ENCODE measurements at regions not wholly inside any gene's neighbourhood (a gene's known extent, or its start where the extent isn't known, plus 50 kb on each side); places are given as distances from the start of the nearest gene placed in this dataset.

- DNase-seq (ENCODE audit: low spot score), result no peak
- WGBS, result 67% methylated on average over 6 of the region's 6 CpGs
- no peaks in the 10 kb centered on the region for H3K36me3 ChIP-seq (ENCODE audit: control insufficient read depth in 4 of 4, insufficient read depth in 3 of 4, low read depth in 1 of 4, low read length in 3 of 4)
Measured at GRCh38 chr20:24305371-24305770, 164.1 kb upstream of the SYNDIG1 start.

More at GRCh38 chr20:24305371-24305770, 164.1 kb upstream of the SYNDIG1 start:
- no peak for TF ChIP-seq EGR1 (IDR thresholded peaks at IDR 0.05; ENCODE audit: low read depth in 2 of 2)
- no peak for TF ChIP-seq MAX (IDR thresholded peaks at IDR 0.05)
- TF ChIP-seq HNF4A (conservative IDR thresholded peaks at IDR 0.05), result no peak
- no peak for TF ChIP-seq ZBTB33 (IDR thresholded peaks at IDR 0.05)
- no peak for TF ChIP-seq FOXA1 (IDR thresholded peaks at IDR 0.05)
- no peak for TF ChIP-seq FOXA2 (IDR thresholded peaks at IDR 0.05)
- TF ChIP-seq GABPA (IDR thresholded peaks at IDR 0.05 in 1 of 2, conservative IDR thresholded peaks at IDR 0.05 in 1 of 2), result no peak
- TF ChIP-seq RAD21 (IDR thresholded peaks at IDR 0.05), result no peak
- no peak for TF ChIP-seq ATF3 (IDR thresholded peaks at IDR 0.05)
- no peak for TF ChIP-seq REST (IDR thresholded peaks at IDR 0.05)
- TF ChIP-seq HNF4G (IDR thresholded peaks at IDR 0.05), result no peak
- TF ChIP-seq RXRA (IDR thresholded peaks at IDR 0.05), result no peak
- no peak for TF ChIP-seq SP1 (IDR thresholded peaks at IDR 0.05)
- TF ChIP-seq CTCF (IDR thresholded peaks at IDR 0.05; ENCODE audit: low read depth, low read length, missing input control), result no peak
- TF ChIP-seq NR2F2 (IDR thresholded peaks at IDR 0.05), result no peak
- TF ChIP-seq TAF1 (conservative IDR thresholded peaks at IDR 0.05), result no peak
- Histone ChIP-seq H3K9me3 (ENCODE audit: control insufficient read depth in 4 of 4, low read length in 3 of 4) (no peaks in the 10 kb centered on the region), H3K9ac (ENCODE audit: low read depth in 1 of 2, low read length in 2 of 2) (no peak overlapping the region), H3K27me3 (ENCODE audit: control insufficient read depth in 4 of 4, insufficient read depth in 4 of 4, low read length in 3 of 4) (peaks cover 0 to 4% (median 1%) of the 10 kb centered on the region in 4 donors), H3K27ac (ENCODE audit: low read depth in 1 of 2, low read length in 2 of 2) (no peak overlapping the region), H3K4me3 (ENCODE audit: low read depth in 1 of 3, low read length in 3 of 3) (no peak overlapping the region), H3K4me1 (ENCODE audit: control insufficient read depth in 4 of 4, insufficient read depth in 4 of 4, low read length in 3 of 4) (no peaks in the 10 kb centered on the region)
